VCaP (cell line): ENCODE measurements at regions not wholly inside any gene's neighbourhood (a gene's known extent, or its start where the extent isn't known, plus 50 kb on each side); places are given as distances from the start of the nearest gene placed in this dataset.

Experiments
- H3K27ac ChIP-seq: fragments of 450-650 bp; 2 replicates; pipeline ENCODE4 v1.5.1; 2017
- TF ChIP-seq, protein P1 (sequence below): fragments of 450-650 bp; conservative IDR thresholded peaks from 2 replicates; pipeline ENCODE4 v1.5.1; 2017; ENCODE audit warnings: mild to moderate bottlenecking, moderate library complexity

DNA sequence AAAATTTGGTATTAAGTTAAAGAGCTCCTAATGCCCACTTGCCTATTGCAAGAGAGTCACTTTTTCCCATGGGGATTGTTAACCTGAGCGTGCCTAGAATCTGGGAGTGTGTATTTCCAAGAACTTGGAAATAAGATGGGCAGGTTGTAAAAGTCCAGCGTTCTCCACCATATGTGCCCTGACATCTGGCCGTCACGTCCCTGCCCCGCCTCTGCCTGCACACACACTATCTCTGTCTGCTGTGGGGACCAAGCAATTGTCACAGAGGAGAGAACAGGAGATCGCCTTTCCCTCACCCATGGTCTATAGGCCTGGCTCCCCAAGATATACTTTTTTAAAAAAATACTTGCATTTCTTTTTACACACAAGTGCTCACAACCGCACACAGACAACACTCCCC, 396.5 kb upstream of the PFKP start:
- TF ChIP-seq, protein P1, sequence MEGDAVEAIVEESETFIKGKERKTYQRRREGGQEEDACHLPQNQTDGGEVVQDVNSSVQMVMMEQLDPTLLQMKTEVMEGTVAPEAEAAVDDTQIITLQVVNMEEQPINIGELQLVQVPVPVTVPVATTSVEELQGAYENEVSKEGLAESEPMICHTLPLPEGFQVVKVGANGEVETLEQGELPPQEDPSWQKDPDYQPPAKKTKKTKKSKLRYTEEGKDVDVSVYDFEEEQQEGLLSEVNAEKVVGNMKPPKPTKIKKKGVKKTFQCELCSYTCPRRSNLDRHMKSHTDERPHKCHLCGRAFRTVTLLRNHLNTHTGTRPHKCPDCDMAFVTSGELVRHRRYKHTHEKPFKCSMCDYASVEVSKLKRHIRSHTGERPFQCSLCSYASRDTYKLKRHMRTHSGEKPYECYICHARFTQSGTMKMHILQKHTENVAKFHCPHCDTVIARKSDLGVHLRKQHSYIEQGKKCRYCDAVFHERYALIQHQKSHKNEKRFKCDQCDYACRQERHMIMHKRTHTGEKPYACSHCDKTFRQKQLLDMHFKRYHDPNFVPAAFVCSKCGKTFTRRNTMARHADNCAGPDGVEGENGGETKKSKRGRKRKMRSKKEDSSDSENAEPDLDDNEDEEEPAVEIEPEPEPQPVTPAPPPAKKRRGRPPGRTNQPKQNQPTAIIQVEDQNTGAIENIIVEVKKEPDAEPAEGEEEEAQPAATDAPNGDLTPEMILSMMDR: no peak
- H3K27ac ChIP-seq: no peak overlapping the region

DNA sequence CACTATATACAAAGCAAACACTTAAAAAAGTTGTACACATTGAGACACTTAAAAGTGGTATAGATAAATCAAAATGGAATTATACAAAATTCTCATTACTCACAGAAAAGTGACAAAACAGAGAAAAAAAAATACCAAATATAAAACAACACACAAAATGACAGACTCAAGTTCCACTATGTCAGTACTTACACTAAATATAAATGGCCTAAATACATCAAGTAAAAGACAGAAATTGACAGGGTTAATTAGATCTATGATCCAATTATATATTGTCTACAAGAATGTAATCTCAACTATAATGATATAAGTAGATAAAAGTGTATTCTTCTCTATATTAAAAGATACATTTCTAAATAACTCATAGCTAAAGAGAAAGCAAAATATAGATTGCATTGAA, 401.6 kb upstream of the PFKP start:
- no peak overlapping the region for H3K27ac ChIP-seq
- TF ChIP-seq, protein P1: no peak

DNA sequence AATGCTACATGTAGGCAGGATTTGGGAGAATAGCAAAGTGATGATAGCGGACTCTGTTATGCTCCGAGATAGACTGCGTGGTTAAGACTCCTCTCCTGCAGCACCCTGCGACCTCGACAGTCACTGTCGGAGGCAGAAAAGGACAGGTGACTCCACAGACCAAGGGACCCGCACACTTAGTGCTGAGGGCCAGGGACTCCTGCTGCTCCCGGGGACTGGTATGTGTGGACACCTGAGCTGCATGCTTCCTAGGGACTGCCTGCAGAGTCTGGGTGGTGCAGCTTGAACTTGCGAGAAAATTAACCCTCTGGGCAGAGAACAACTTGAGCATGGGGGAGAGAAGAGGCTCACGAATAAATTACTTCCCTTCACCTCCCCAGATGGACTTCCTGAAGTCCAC, 407.1 kb upstream of the PFKP start:
- H3K27ac ChIP-seq: no peak overlapping the region
- TF ChIP-seq, protein P1: no peak

DNA sequence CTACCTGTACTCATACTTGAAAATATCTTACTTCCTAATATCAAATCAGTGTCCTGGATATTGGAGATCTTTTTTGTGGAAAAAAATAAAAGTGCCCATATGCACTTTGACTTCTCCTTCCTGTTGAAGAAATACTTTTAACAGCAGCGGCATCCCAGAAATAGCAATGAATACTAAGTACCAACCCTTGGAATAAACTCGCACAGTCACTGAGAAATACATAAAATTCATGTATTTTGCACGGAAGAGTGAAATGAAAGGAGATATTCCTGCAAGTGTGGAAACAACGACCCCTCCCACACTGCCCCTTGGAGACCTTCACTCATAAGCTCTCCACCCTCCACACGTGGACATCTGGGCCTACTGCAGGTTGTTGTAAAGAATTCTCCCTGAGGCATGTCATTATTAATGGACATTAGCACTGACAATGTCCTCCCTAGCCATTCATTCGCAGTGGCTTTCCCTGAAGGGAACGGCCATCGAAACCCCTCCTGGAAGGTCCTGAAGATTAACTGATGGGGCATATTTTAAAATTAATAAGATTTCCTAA, 407.6 kb upstream of the PFKP start:
- no peak overlapping the region for H3K27ac ChIP-seq
- TF ChIP-seq, protein P1: no peak

DNA sequence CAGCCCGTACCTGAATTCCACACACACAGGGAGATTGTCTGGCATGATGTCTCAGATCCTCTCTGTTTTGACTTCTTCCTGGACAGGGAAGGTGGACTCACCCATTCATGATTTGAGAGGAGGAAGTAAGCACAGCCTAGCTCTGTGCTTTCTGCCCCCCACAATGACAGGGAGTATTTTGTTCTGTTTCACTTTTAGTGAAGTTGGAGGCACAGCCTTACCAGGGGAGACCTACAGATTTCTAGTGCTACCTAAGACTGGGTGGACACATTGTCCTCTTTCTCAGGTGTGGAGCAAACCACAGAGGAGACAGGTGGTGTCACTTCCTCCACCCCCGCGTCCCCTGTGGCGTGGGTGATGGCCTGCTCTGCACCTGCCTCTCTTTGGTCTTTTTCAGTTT, 408.6 kb upstream of the PFKP start:
- no peak overlapping the region for H3K27ac ChIP-seq
- TF ChIP-seq, protein P1: no peak

DNA sequence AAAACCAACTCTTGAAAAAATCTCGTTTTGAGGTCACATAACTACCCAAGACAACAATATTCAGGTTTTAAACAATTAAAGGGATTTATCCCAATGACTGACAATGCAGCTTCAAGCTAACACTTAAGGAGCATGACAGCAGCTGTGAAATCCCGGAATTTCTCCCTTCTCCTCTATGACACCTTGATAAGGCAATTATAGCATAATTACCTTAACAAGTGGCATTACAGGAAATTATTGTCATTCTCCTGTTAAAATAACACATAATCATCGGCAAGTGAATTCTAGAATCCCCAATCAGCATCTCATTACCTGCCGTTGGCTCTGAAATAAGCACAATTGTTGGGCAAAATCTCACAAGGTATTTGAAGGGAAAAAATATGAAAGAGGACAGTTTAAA, 417.0 kb upstream of the PFKP start:
- no peak overlapping the region for H3K27ac ChIP-seq
- TF ChIP-seq, protein P1: no peak

DNA sequence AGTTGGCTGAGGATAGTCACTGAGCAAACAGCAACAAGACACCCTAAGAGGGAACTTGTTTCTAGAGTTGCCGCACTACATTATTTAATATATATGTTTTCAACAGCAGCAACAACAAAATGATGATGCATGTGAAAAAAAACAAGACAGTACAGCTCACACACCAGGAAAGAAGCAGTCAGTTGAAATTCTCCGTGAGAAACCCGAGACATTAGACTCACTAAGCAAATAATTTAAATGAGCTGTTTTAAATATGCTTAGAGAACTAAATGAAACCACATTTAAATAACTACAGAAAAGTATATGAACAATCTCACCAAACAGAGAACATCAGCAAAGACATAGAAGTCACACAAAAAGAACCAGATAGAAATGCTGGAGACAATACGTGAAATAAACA, 426.3 kb upstream of the PFKP start:
- TF ChIP-seq, protein P1: no peak
- no peak overlapping the region for H3K27ac ChIP-seq
